ENCODE measurements at regions not wholly inside any gene's neighbourhood (a gene's known extent, or its start where the extent isn't known, plus 50 kb on each side); places are given as distances from the start of the nearest gene placed in this dataset.

DNA sequence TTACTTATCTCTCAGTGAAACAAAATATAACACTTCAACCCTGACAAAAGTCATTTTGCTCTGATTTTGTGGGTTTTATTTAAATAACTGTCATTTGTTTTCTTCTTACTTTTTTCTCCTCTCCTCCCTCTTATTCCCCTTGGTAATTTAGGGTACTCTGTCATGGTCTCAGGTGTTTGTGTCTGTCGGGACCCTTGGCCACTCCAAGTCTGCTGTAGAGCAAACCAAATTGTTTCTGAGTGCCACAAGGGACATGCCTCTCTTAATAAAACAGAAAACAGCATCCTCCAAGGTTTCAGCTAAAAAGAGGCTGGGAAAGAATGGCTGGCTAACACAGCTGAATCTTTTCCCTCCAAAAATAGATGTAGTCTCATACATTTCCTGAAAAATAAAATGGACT lies 573.1 kb upstream of the KLF12 start:
- Histone ChIP-seq H3K4me1 (ENCODE audit: control insufficient read depth in 1 of 2, insufficient read depth in 2 of 2, low read length in 2 of 2) (no peaks in the 10 kb centered on the region), H3K4me2 (replicated peaks; ENCODE audit: extremely low read depth, low read length, poor library complexity, severe bottlenecking) (no peak overlapping the region), H2AFZ (ENCODE audit: insufficient read depth, low read depth, low read length, poor library complexity, severe bottlenecking) (no peak overlapping the region), H3K79me2 (ENCODE audit: insufficient read depth, low read length) (no peaks in the 10 kb centered on the region), H3K9me3 (replicated peaks in 1 of 2; ENCODE audit: control insufficient read depth in 1 of 2, insufficient read depth in 1 of 2, low read length in 2 of 2) (peaks cover 15 to 16% of the 10 kb centered on the region in 2 donors), H4K20me1 (ENCODE audit: insufficient read depth, low read length) (no peaks in the 10 kb centered on the region), H3K9ac (ENCODE audit: insufficient read depth, low read length, poor library complexity, severe bottlenecking) (no peak overlapping the region), H3K27me3 (ENCODE audit: control insufficient read depth in 2 of 2, insufficient read depth in 2 of 2, low read length in 2 of 2) (no peaks in the 10 kb centered on the region), H3K4me3 (replicated peaks in 1 of 3; ENCODE audit: low read depth in 2 of 3, low read length in 3 of 3) (no peak overlapping the region), H3K36me3 (replicated peaks in 1 of 2; ENCODE audit: control insufficient read depth in 1 of 2, insufficient read depth in 2 of 2, low read length in 2 of 2) (no peaks in the 10 kb centered on the region), H3K27ac (ENCODE audit: low read depth in 1 of 2, low read length in 2 of 2) (no peak overlapping the region)
- no peak for TF ChIP-seq CTCF (IDR thresholded peaks at IDR 0.05)
- intact Hi-C loops (cut with micrococcal nuclease), result no loop called here
- H3K27ac Mint-ChIP-seq, result no peak overlapping the region
- no peak overlapping the region for H3K4me3 Mint-ChIP-seq
- no peaks in the 10 kb centered on the region for H3K27me3 Mint-ChIP-seq (ENCODE audit: low read depth in 3 of 3)
- H3K36me3 Mint-ChIP-seq, result no peaks in the 10 kb centered on the region
- H3K4me1 Mint-ChIP-seq, result no peaks in the 10 kb centered on the region
- WGBS (ENCODE audit: insufficient coverage), result no CpG with 5 or more reads among the region's 1 CpG
- peaks cover 0 to 21% (median 11%) of the 10 kb centered on the region in 7 donors for H3K9me3 Mint-ChIP-seq
- no peak for DNase-seq

- intact Hi-C loops (cut with micrococcal nuclease), result no loop called here
- H3K9me3 ChIP-seq (replicated peaks in 1 of 2; ENCODE audit: control insufficient read depth in 1 of 2, insufficient read depth in 1 of 2, low read length in 2 of 2), result peaks cover 15 to 16% of the 10 kb centered on the region in 2 donors
- Mint-ChIP-seq H3K36me3 (no peaks in the 10 kb centered on the region), H3K4me3 (no peak overlapping the region), H3K9me3 (peaks cover 0 to 21% (median 11%) of the 10 kb centered on the region in 7 donors), H3K27ac (no peak overlapping the region), H3K4me1 (no peaks in the 10 kb centered on the region), H3K27me3 (ENCODE audit: low read depth in 3 of 3) (peaks cover 0 to 1% (median 0%) of the 10 kb centered on the region in 3 donors)
- no peak for DNase-seq
- no peak overlapping the region for H3K9ac ChIP-seq (ENCODE audit: insufficient read depth, low read length, poor library complexity, severe bottlenecking)
- no peaks in the 10 kb centered on the region for H3K4me1 ChIP-seq (ENCODE audit: control insufficient read depth in 1 of 2, insufficient read depth in 2 of 2, low read length in 2 of 2)
- H3K27me3 ChIP-seq (ENCODE audit: control insufficient read depth in 2 of 2, insufficient read depth in 2 of 2, low read length in 2 of 2), result no peaks in the 10 kb centered on the region
- H3K4me2 ChIP-seq (replicated peaks; ENCODE audit: extremely low read depth, low read length, poor library complexity, severe bottlenecking), result no peak overlapping the region
- H3K27ac ChIP-seq (ENCODE audit: low read depth in 1 of 2, low read length in 2 of 2), result no peak overlapping the region
- no peak overlapping the region for H3K4me3 ChIP-seq (replicated peaks in 1 of 3; ENCODE audit: low read depth in 2 of 3, low read length in 3 of 3)
- H3K79me2 ChIP-seq (ENCODE audit: insufficient read depth, low read length), result no peaks in the 10 kb centered on the region
- no peaks in the 10 kb centered on the region for H4K20me1 ChIP-seq (ENCODE audit: insufficient read depth, low read length)
- no peak for TF ChIP-seq CTCF (IDR thresholded peaks at IDR 0.05)
- no peaks in the 10 kb centered on the region for H3K36me3 ChIP-seq (replicated peaks in 1 of 2; ENCODE audit: control insufficient read depth in 1 of 2, insufficient read depth in 2 of 2, low read length in 2 of 2)
- H2AFZ ChIP-seq (ENCODE audit: insufficient read depth, low read depth, low read length, poor library complexity, severe bottlenecking), result no peak overlapping the region
- no CpG with 5 or more reads among the region's 2 CpGs for WGBS (ENCODE audit: insufficient coverage)
Measured at GRCh38 chr13:74706801-74707200, 572.6 kb upstream of the KLF12 start.

Measured in CD14-positive monocyte (primary cell).